IMR-90 (cell line): ENCODE measurements at regions not wholly inside any gene's neighbourhood (a gene's known extent, or its start where the extent isn't known, plus 50 kb on each side); places are given as distances from the start of the nearest gene placed in this dataset.

Source experiments
- ATAC-seq: fragments of 200-7000 bp; cut with Tn5 transposase; 2 replicates; pipeline ENCODE4 v1.9.1; 2020; ENCODE audit warnings: low read depth, mild to moderate bottlenecking, moderate library complexity
- BruUV-seq: library from RNA; stranded (reverse); fragments of 400-500 nt; replicated peaks from 2 replicates; lab custom pipeline; 2021; lab: Mats Ljungman, UMichigan
- CTCF ChIA-PET: fragments of 300-600 bp; formaldehyde crosslinking; extraction: SDS; loops from one replicate; lab custom pipeline; 2021; ENCODE audit warnings: antibody characterized with exemption; lab: Yijun Ruan, JAX
- POLR2A ChIA-PET: fragments of 300-600 bp; sonication (Branson Sonifier 250); formaldehyde crosslinking; loops from one replicate; lab custom pipeline; 2022; ENCODE audit warnings: antibody characterized with exemption; ENCODE audit not compliant: unreplicated experiment; lab: Charles Lee
- DNase-seq: peaks from one replicate; pipeline ENCODE4 v3.0.0; 2013
- H2AFZ ChIP-seq: replicated peaks from 2 replicates; pipeline ENCODE3; 2013; ENCODE audit warnings: low read length, mild to moderate bottlenecking; ENCODE audit not compliant: poor library complexity
- H2AK5ac ChIP-seq: 2 replicates; pipeline ENCODE4 v1.6.1; 2013; ENCODE audit warnings: low read depth, low read length, inconsistent platforms
- H2AK9ac ChIP-seq: replicated peaks from 2 replicates; pipeline ENCODE3; 2013; ENCODE audit warnings: mild to moderate bottlenecking, low read depth, low read length, moderate library complexity; ENCODE audit not compliant: poor library complexity
- H2BK120ac ChIP-seq: 2 replicates; pipeline ENCODE4 v1.6.1; 2013; ENCODE audit warnings: low read depth, low read length, inconsistent platforms
- H2BK15ac ChIP-seq: 3 replicates; pipeline ENCODE4 v1.6.1; 2013; ENCODE audit warnings: low read depth, low read length, inconsistent platforms
- H2BK20ac ChIP-seq: 2 replicates; pipeline ENCODE4 v1.6.1; 2013; ENCODE audit warnings: low read depth, mild to moderate bottlenecking, inconsistent platforms, low read length, moderate library complexity
- H2BK5ac ChIP-seq: 2 replicates; pipeline ENCODE4 v1.6.1; 2013; ENCODE audit warnings: mild to moderate bottlenecking, low read depth, low read length, inconsistent platforms; ENCODE audit not compliant: poor library complexity, severe bottlenecking
- H3K14ac ChIP-seq: replicated peaks from 2 replicates; pipeline ENCODE4 v1.6.1; 2013; ENCODE audit warnings: low read depth, low read length, inconsistent platforms
- H3K18ac ChIP-seq: 2 replicates; pipeline ENCODE4 v1.6.1; 2013; ENCODE audit warnings: low read depth, low read length, control low read depth
- H3K23ac ChIP-seq: 2 replicates; pipeline ENCODE4 v1.6.1; 2013; ENCODE audit warnings: low read depth, low read length, inconsistent platforms
- H3K27ac ChIP-seq: 2 replicates; pipeline ENCODE4 v1.5.1; 2013; ENCODE audit warnings: mild to moderate bottlenecking, control low read depth, low read length; ENCODE audit not compliant: insufficient read depth
- H3K27me3 ChIP-seq: 2 replicates; pipeline ENCODE4 v1.6.1; 2013; ENCODE audit warnings: low read length; ENCODE audit not compliant: control insufficient read depth, insufficient read depth
- H3K36me3 ChIP-seq: 2 replicates; pipeline ENCODE4 v1.6.1; 2013; ENCODE audit warnings: low read length, mixed read lengths; ENCODE audit not compliant: control insufficient read depth, insufficient read depth
- H3K4ac ChIP-seq: 2 replicates; pipeline ENCODE4 v1.6.1; 2013; ENCODE audit warnings: low read depth, low read length, inconsistent platforms
- H3K4me1 ChIP-seq: 2 replicates; pipeline ENCODE4 v1.6.1; 2013; ENCODE audit warnings: low read length, mixed read lengths; ENCODE audit not compliant: control insufficient read depth, insufficient read depth
- H3K4me2 ChIP-seq: 2 replicates; pipeline ENCODE4 v1.6.1; 2013; ENCODE audit warnings: low read depth, mild to moderate bottlenecking, control low read depth, low read length, moderate library complexity
- H3K4me3 ChIP-seq: 2 replicates; pipeline ENCODE4 v1.5.1; 2013; ENCODE audit warnings: low read depth, mild to moderate bottlenecking, control low read depth, low read length, moderate library complexity; ENCODE audit not compliant: insufficient read depth
- H3K56ac ChIP-seq: 2 replicates; pipeline ENCODE4 v1.6.1; 2013; ENCODE audit warnings: low read length, inconsistent platforms; ENCODE audit not compliant: insufficient read depth; ENCODE audit errors: extremely low read depth
- H3K79me1 ChIP-seq, 2 experiments: 2 replicates each; pipeline ENCODE4 v1.6.1; 2013; ENCODE audit warnings: low read length in 2 of 2, inconsistent platforms in 1 of 2, low read depth in 1 of 2
- H3K9ac ChIP-seq: 2 replicates; pipeline ENCODE4 v1.6.1; 2013; ENCODE audit warnings: low read depth, low read length, control low read depth
- H3K9me1 ChIP-seq: 2 replicates; pipeline ENCODE4 v1.6.1; 2013; ENCODE audit warnings: low read length, inconsistent platforms; ENCODE audit not compliant: insufficient read depth
- H3K9me3 ChIP-seq: 2 replicates; pipeline ENCODE4 v1.6.1; 2013; ENCODE audit warnings: low read length; ENCODE audit not compliant: control insufficient read depth, insufficient read depth
- H4K20me1 ChIP-seq: 2 replicates; pipeline ENCODE4 v1.6.1; 2013; ENCODE audit warnings: low read length, inconsistent platforms; ENCODE audit not compliant: insufficient read depth
- H4K5ac ChIP-seq: 2 replicates; pipeline ENCODE4 v1.6.1; 2013; ENCODE audit warnings: mild to moderate bottlenecking, low read depth, low read length, control low read depth
- H4K8ac ChIP-seq, 2 experiments: 2 replicates each; pipeline ENCODE4 v1.6.1; 2013; ENCODE audit warnings: low read depth in 2 of 2, low read length in 2 of 2, control low read depth in 1 of 2, inconsistent platforms in 1 of 2
- H4K91ac ChIP-seq: 2 replicates; pipeline ENCODE4 v1.6.1; 2013; ENCODE audit warnings: low read depth, low read length, inconsistent platforms; ENCODE audit not compliant: insufficient read depth
- BHLHE40 ChIP-seq: fragments of 150-350 bp; IDR thresholded peaks from 2 replicates; pipeline ENCODE4 v1.6.1; 2016; ENCODE audit warnings: mild to moderate bottlenecking, low read depth, low read length
- CEBPB ChIP-seq: IDR thresholded peaks from 2 replicates; pipeline ENCODE4 v1.6.1; 2012; ENCODE audit warnings: low read depth, low read length, improper control_type of control experiment
- CHD1 ChIP-seq: IDR thresholded peaks from 2 replicates; pipeline ENCODE4 v1.6.1; 2012; ENCODE audit warnings: low read depth, low read length, improper control_type of control experiment
- CTCF ChIP-seq: conservative IDR thresholded peaks from 2 replicates; pipeline ENCODE4 v1.5.1; 2012; ENCODE audit warnings: mild to moderate bottlenecking, low read depth, low read length, improper control_type of control experiment
- ELK1 ChIP-seq: fragments of 150-350 bp; IDR thresholded peaks from 2 replicates; pipeline ENCODE4 v1.6.1; 2016; ENCODE audit warnings: low read depth, mild to moderate bottlenecking, low read length, moderate library complexity, borderline replicate concordance
- FOS ChIP-seq: fragments of 150-350 bp; IDR thresholded peaks from 2 replicates; pipeline ENCODE4 v1.6.1; 2016; ENCODE audit warnings: low read depth, low read length
- MAFK ChIP-seq: IDR thresholded peaks from 2 replicates; pipeline ENCODE4 v1.6.1; 2012; ENCODE audit warnings: low read depth, low read length, improper control_type of control experiment
- MAZ ChIP-seq: IDR thresholded peaks from 2 replicates; pipeline ENCODE4 v1.6.1; 2012; ENCODE audit warnings: low read depth, mild to moderate bottlenecking, low read length, improper control_type of control experiment, moderate library complexity, borderline replicate concordance
- MXI1 ChIP-seq: IDR thresholded peaks from 2 replicates; pipeline ENCODE4 v1.6.1; 2012; ENCODE audit warnings: low read depth, mild to moderate bottlenecking, low read length, moderate library complexity, borderline replicate concordance
- NFE2L2 ChIP-seq: fragments of 150-350 bp; IDR thresholded peaks from 2 replicates; pipeline ENCODE4 v1.6.1; 2016; ENCODE audit warnings: low read depth, mild to moderate bottlenecking, low read length
- POLR2A ChIP-seq: IDR thresholded peaks from 2 replicates; pipeline ENCODE4 v1.6.1; 2012; ENCODE audit warnings: mild to moderate bottlenecking, low read depth, low read length
- RAD21 ChIP-seq: IDR thresholded peaks from 2 replicates; pipeline ENCODE4 v1.6.1; 2012; ENCODE audit warnings: low read length, improper control_type of control experiment
- RCOR1 ChIP-seq: IDR thresholded peaks from 2 replicates; pipeline ENCODE4 v1.6.1; 2012; ENCODE audit warnings: mild to moderate bottlenecking, low read length, improper control_type of control experiment; ENCODE audit not compliant: insufficient replicate concordance
- RFX5 ChIP-seq: IDR thresholded peaks from 2 replicates; pipeline ENCODE4 v1.8.0; 2012; ENCODE audit warnings: low read depth, mild to moderate bottlenecking, low read length, moderate library complexity
- SMC3 ChIP-seq: fragments of 150-350 bp; IDR thresholded peaks from 2 replicates; pipeline ENCODE4 v1.6.1; 2016; ENCODE audit warnings: low read depth, mild to moderate bottlenecking, antibody characterized with exemption, low read length, moderate library complexity
- WGBS, 2 experiments: methylation state at CpG; one replicate each; pipeline versions ENCODE4 v1.1.5 to v1.1.7; 2013; ENCODE audit warnings: missing lambda C conversion rate in 2 of 2; ENCODE audit not compliant: insufficient read length in 1 of 2; ENCODE audit errors: extremely low coverage in 2 of 2; 5-methylcytosine and 5-hydroxymethylcytosine counted together
- dilution Hi-C: fragments of 300-500 bp; cut with HindIII; formaldehyde crosslinking; loops from one replicate; pipeline ENCODE4 v1.14.3; 2018; ENCODE audit warnings: low sequenced_read_pairs; ENCODE audit not compliant: unreplicated experiment
- in situ Hi-C: fragments of 300-500 bp; cut with MboI; formaldehyde crosslinking; loops from 3 replicates; pipeline ENCODE4 v1.14.3; 2019; ENCODE audit warnings: low sequenced_read_pairs, inconsistent platforms, mixed read lengths
- intact Hi-C: fragments of 100-400 bp; cut with micrococcal nuclease; formaldehyde crosslinking; loops from 2 replicates; pipeline ENCODE4 v1.10.0; 2022
- TF ChIP-seq, protein P1 (sequence below): fragments of 150-350 bp; IDR thresholded peaks from 2 replicates; pipeline ENCODE4 v1.6.1; 2017; ENCODE audit warnings: mild to moderate bottlenecking, antibody characterized with exemption, low read length, low read depth

DNA sequence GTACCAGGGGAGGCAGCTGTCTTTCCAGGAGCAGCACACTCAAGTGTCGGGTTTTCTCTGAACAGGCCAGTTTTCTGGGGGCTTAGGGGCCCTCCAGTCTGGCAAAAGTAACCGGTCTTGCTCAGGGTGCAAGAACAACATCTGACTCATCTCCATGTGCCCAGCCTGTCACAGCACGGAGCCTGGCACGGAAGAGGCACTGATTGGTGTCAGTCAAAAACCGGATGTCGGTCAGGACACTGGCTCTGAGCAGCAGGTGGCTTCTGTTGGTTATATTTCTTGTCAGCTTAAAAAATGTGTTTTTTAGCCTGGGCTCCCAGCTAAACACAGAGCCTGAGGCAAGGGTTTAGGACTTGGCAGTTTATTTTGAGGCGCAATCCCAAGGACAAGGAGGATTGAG, 139.9 kb downstream of the FBLN2 start:
- POLR2A ChIA-PET: no interaction called here

More for the DNA sequence above, 139.9 kb downstream of the FBLN2 start:
- no peak for DNase-seq
- H2BK15ac ChIP-seq: no peak overlapping the region
- peaks cover 9% of the 10 kb centered on the region for H3K27me3 ChIP-seq
- no peaks in the 10 kb centered on the region for H3K9me3 ChIP-seq
- 67% methylated on average over 3 of the region's 7 CpGs; no CpG with 5 or more reads in 1 of the 2 experiments for WGBS, 2 experiments
- no peak overlapping the region for H3K56ac ChIP-seq
- no peak overlapping the region for H3K4ac ChIP-seq
- no peaks in the 10 kb centered on the region for H3K4me1 ChIP-seq
- TF ChIP-seq SMC3 (no peak), CHD1 (no peak), NFE2L2 (no peak), BHLHE40 (no peak), MXI1 (no peak), CEBPB (no peak), ELK1 (no peak), MAFK (no peak), RAD21 (no peak), RCOR1 (no peak), RFX5 (no peak), MAZ (no peak), FOS (no peak), POLR2A (no peak), CTCF (no peak)
- TF ChIP-seq, protein P1, sequence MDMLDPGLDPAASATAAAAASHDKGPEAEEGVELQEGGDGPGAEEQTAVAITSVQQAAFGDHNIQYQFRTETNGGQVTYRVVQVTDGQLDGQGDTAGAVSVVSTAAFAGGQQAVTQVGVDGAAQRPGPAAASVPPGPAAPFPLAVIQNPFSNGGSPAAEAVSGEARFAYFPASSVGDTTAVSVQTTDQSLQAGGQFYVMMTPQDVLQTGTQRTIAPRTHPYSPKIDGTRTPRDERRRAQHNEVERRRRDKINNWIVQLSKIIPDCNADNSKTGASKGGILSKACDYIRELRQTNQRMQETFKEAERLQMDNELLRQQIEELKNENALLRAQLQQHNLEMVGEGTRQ: no peak
- intact Hi-C loops: no loop called here
- H3K23ac ChIP-seq: no peak overlapping the region
- no peak overlapping the region for H4K8ac ChIP-seq
- H3K4me2 ChIP-seq: no peak overlapping the region
- BruUV-seq: no TSS peak
- no peak overlapping the region for H2AFZ ChIP-seq
- no peak overlapping the region for H4K91ac ChIP-seq
- H2BK5ac ChIP-seq: no peak overlapping the region
- H4K20me1 ChIP-seq: no peaks in the 10 kb centered on the region
- CTCF ChIA-PET: interaction anchor here (1.2 kb wide), 1 partner anchor 16 kb away, joined by 3 read pairs; no protein-coding TSS in a partner anchor
- H3K4me3 ChIP-seq: no peak overlapping the region
- no peak overlapping the region for H2BK20ac ChIP-seq
- no peak overlapping the region for H3K9ac ChIP-seq
- H2AK9ac ChIP-seq: peak overlapping the region; percentile 20
- H4K5ac ChIP-seq: no peak overlapping the region
- no peak overlapping the region for H3K14ac ChIP-seq
- dilution Hi-C loops: no loop called here
- no peaks in the 10 kb centered on the region for H3K36me3 ChIP-seq
- no peaks in the 10 kb centered on the region for H3K79me1 ChIP-seq
- no peak overlapping the region for H3K27ac ChIP-seq
- no peaks in the 10 kb centered on the region for H3K9me1 ChIP-seq
- in situ Hi-C loops: no loop called here
- no peak overlapping the region for H2AK5ac ChIP-seq
- no peak overlapping the region for H3K18ac ChIP-seq
- H2BK120ac ChIP-seq: no peak overlapping the region
- ATAC-seq: no peak
